Neural cell (in vitro differentiated cells): ENCODE measurements at regions not wholly inside any gene's neighbourhood (a gene's known extent, or its start where the extent isn't known, plus 50 kb on each side); places are given as distances from the start of the nearest gene placed in this dataset.

ENCODE experiments used
- CTCF ChIP-seq: fragments of 450-650 bp; IDR thresholded peaks from 2 replicates; pipeline ENCODE4 v1.5.1; 2014; ENCODE audit warnings: antibody characterized with exemption, mild to moderate bottlenecking, moderate library complexity; ENCODE audit not compliant: poor library complexity, severe bottlenecking
- EP300 ChIP-seq: fragments of 450-650 bp; conservative IDR thresholded peaks from 2 replicates; pipeline ENCODE4 v1.6.1; 2014; ENCODE audit warnings: antibody characterized with exemption, mild to moderate bottlenecking, moderate library complexity; ENCODE audit not compliant: poor library complexity, severe bottlenecking
- EZH2 ChIP-seq: fragments of 200-600, 300-800 bp; shearing (Covaris generic), sonication (generic); IDR thresholded peaks from 2 replicates; pipeline ENCODE4 v1.6.1; 2014; ENCODE audit warnings: antibody characterized with exemption, low read length, borderline replicate concordance, mild to moderate bottlenecking; ENCODE audit not compliant: insufficient read depth, poor library complexity, severe bottlenecking
- POLR2AphosphoS5 ChIP-seq: IDR thresholded peaks from 2 replicates; pipeline ENCODE4 v1.6.1; 2012

- no peak for TF ChIP-seq POLR2AphosphoS5
- TF ChIP-seq CTCF = no peak
- no peak for TF ChIP-seq EZH2
- TF ChIP-seq EP300 = no peak
Observed at GRCh38 chr18:72075040-72075439, 469.1 kb downstream of the CBLN2 start.
